Muscle of leg (tissue), 3 donors: ENCODE measurements at regions not wholly inside any gene's neighbourhood (a gene's known extent, or its start where the extent isn't known, plus 50 kb on each side); places are given as distances from the start of the nearest gene placed in this dataset.
"Not testable (repeated sequence)": the region's sequence is repeated elsewhere in the genome, so short reads cannot be mapped to it uniquely, and the experiment has no call there.

Experiments used
- DNase-seq: peaks from one replicate; pipeline ENCODE4 v3.0.0; 2013
- H3K27ac ChIP-seq: one replicate; pipeline ENCODE4 v1.5.1; 2013; ENCODE audit warnings: mild to moderate bottlenecking, low read length, control low read depth
- H3K27me3 ChIP-seq: one replicate; pipeline ENCODE4 v1.6.1; 2013; ENCODE audit warnings: low read length; ENCODE audit not compliant: control insufficient read depth, insufficient read depth
- H3K36me3 ChIP-seq: one replicate; pipeline ENCODE4 v1.6.1; 2013; ENCODE audit warnings: low read length; ENCODE audit not compliant: control insufficient read depth, insufficient read depth
- H3K4me1 ChIP-seq: one replicate; pipeline ENCODE4 v1.6.1; 2013; ENCODE audit warnings: low read length; ENCODE audit not compliant: control insufficient read depth, insufficient read depth
- H3K4me3 ChIP-seq: one replicate; pipeline ENCODE4 v1.5.1; 2013; ENCODE audit warnings: low read length, control low read depth
- H3K9me3 ChIP-seq: replicated peaks from 2 replicates; pipeline ENCODE4 v1.6.1; 2013; ENCODE audit warnings: low read depth, low read length; ENCODE audit not compliant: control insufficient read depth
- WGBS: methylation state at CpG from one replicate; pipeline ENCODE4 v1.1.5; 2013; ENCODE audit warnings: missing lambda C conversion rate; ENCODE audit not compliant: insufficient coverage; 5-methylcytosine and 5-hydroxymethylcytosine counted together

- H3K27me3 ChIP-seq, result no peaks in the 10 kb centered on the region
- H3K9me3 ChIP-seq, result no peaks in the 10 kb centered on the region
- WGBS, result 40% methylated on average over 2 of the region's 3 CpGs
- H3K27ac ChIP-seq, result no peak overlapping the region
- no peaks in the 10 kb centered on the region for H3K4me1 ChIP-seq
- no peak for DNase-seq
- H3K36me3 ChIP-seq, result no peaks in the 10 kb centered on the region
- H3K4me3 ChIP-seq, result no peak overlapping the region
Observed at GRCh38 chr6:134431421-134431859, 113.5 kb upstream of the SGK1 start.

- H3K36me3 ChIP-seq, result no peaks in the 10 kb centered on the region
- no peaks in the 10 kb centered on the region for H3K27me3 ChIP-seq
- H3K27ac ChIP-seq, result no peak overlapping the region
- no peaks in the 10 kb centered on the region for H3K4me1 ChIP-seq
- H3K4me3 ChIP-seq, result no peak overlapping the region
- no peaks in the 10 kb centered on the region for H3K9me3 ChIP-seq
- WGBS, result 69% methylated on average over 4 of the region's 4 CpGs
- no peak for DNase-seq
Observed at GRCh38 chr6:134429861-134430380, 112.0 kb upstream of the SGK1 start.

- Histone ChIP-seq H3K9me3 (no peaks in the 10 kb centered on the region), H3K4me3 (no peak overlapping the region), H3K27ac (no peak overlapping the region), H3K27me3 (no peaks in the 10 kb centered on the region), H3K36me3 (no peaks in the 10 kb centered on the region), H3K4me1 (no peaks in the 10 kb centered on the region)
- WGBS, result no CpG with 5 or more reads among the region's 1 CpG
- DNase-seq, result no peak
Observed at GRCh38 chr6:134427721-134428120, 109.8 kb upstream of the SGK1 start.

GRCh38 chr6:134426623-134427022 lies 108.7 kb upstream of the SGK1 start:
- Histone ChIP-seq H3K4me3 (no peak overlapping the region), H3K9me3 (no peaks in the 10 kb centered on the region), H3K27me3 (no peaks in the 10 kb centered on the region), H3K4me1 (no peaks in the 10 kb centered on the region), H3K36me3 (no peaks in the 10 kb centered on the region), H3K27ac (no peak overlapping the region)
- no peak for DNase-seq
- 68% methylated on average over 4 of the region's 4 CpGs for WGBS

- H3K27me3 ChIP-seq, DNase-seq, H3K27ac ChIP-seq, H3K36me3 ChIP-seq, H3K4me3 ChIP-seq, H3K9me3 ChIP-seq, H3K4me1 ChIP-seq: not testable (repeated sequence)
- no CpG with 5 or more reads among the region's 1 CpG for WGBS
Observed at GRCh38 chr6:134425917-134426316, 108.0 kb upstream of the SGK1 start.

- no peaks in the 10 kb centered on the region for H3K4me1 ChIP-seq
- no peak overlapping the region for H3K4me3 ChIP-seq
- WGBS, result no CpG with 5 or more reads among the region's 6 CpGs
- H3K9me3 ChIP-seq, result no peaks in the 10 kb centered on the region
- H3K27ac ChIP-seq, result no peak overlapping the region
- no peaks in the 10 kb centered on the region for H3K36me3 ChIP-seq
- no peaks in the 10 kb centered on the region for H3K27me3 ChIP-seq
- DNase-seq, result no peak
Observed at GRCh38 chr6:134425513-134425912, 107.6 kb upstream of the SGK1 start.

- H3K36me3 ChIP-seq, result no peaks in the 10 kb centered on the region
- no CpG with 5 or more reads among the region's 1 CpG for WGBS
- H3K4me1 ChIP-seq, result no peaks in the 10 kb centered on the region
- no peaks in the 10 kb centered on the region for H3K27me3 ChIP-seq
- no peak overlapping the region for H3K4me3 ChIP-seq
- no peak overlapping the region for H3K27ac ChIP-seq
- H3K9me3 ChIP-seq, result no peaks in the 10 kb centered on the region
- DNase-seq, result no peak
Observed at GRCh38 chr6:134424798-134425170, 106.9 kb upstream of the SGK1 start.

GRCh38 chr6:134424165-134424797 lies 106.4 kb upstream of the SGK1 start:
- WGBS, result no CpG with 5 or more reads among the region's 2 CpGs
- Histone ChIP-seq H3K4me1 (no peaks in the 10 kb centered on the region), H3K9me3 (no peaks in the 10 kb centered on the region), H3K36me3 (no peaks in the 10 kb centered on the region), H3K27me3 (no peaks in the 10 kb centered on the region), H3K27ac (no peak overlapping the region), H3K4me3 (no peak overlapping the region)
- no peak for DNase-seq

- no peaks in the 10 kb centered on the region for H3K4me1 ChIP-seq
Observed at GRCh38 chr6:134422426-134423231, 104.7 kb upstream of the SGK1 start.

GRCh38 chr6:134421501-134421900 lies 103.6 kb upstream of the SGK1 start:
- no peaks in the 10 kb centered on the region for H3K9me3 ChIP-seq
- DNase-seq, result no peak
- no CpG with 5 or more reads among the region's 1 CpG for WGBS

More at GRCh38 chr6:134422426-134423231, 104.7 kb upstream of the SGK1 start:
- no peak for DNase-seq
- Histone ChIP-seq H3K27me3 (no peaks in the 10 kb centered on the region), H3K27ac (no peak overlapping the region), H3K9me3 (no peaks in the 10 kb centered on the region), H3K4me3 (no peak overlapping the region), H3K36me3 (no peaks in the 10 kb centered on the region)
- WGBS, result 90% methylated on average over 3 of the region's 6 CpGs

More at GRCh38 chr6:134421501-134421900, 103.6 kb upstream of the SGK1 start:
- Histone ChIP-seq H3K36me3 (no peaks in the 10 kb centered on the region), H3K27ac (no peak overlapping the region), H3K4me3 (no peak overlapping the region), H3K27me3 (no peaks in the 10 kb centered on the region), H3K4me1 (no peaks in the 10 kb centered on the region)
